ENCODE measurements at regions not wholly inside any gene's neighbourhood (a gene's known extent, or its start where the extent isn't known, plus 50 kb on each side); places are given as distances from the start of the nearest gene placed in this dataset.

DNA sequence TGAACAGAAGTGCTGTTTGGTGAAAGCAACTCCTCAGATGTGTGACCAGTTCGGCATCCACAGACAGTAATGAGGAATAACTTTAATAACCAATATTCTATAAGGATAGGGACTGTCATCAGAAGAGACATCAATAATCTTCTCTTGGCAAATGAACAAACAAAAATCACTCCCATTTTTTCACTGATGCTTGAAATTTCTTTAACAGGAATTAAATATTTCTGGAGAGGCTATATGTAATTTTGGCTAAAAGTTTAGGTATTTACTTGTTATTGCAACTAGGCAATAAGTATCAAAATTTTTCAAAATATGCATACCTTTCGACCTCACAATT lies 121.6 kb upstream of the EEA1 start:
- no peaks in the 10 kb centered on the region for H3K36me3 ChIP-seq (ENCODE audit: low read depth)
- no peak overlapping the region for H3K27ac ChIP-seq
- BruUV-seq (replicated peaks) = no TSS peak
- DNase-seq = no peak
- H3K9me3 ChIP-seq (ENCODE audit: insufficient read depth, low read depth) = no peaks in the 10 kb centered on the region
- no peaks in the 10 kb centered on the region for H4K20me1 ChIP-seq (ENCODE audit: insufficient read depth)
- intact Hi-C loops (cut with micrococcal nuclease; ENCODE audit: unreplicated experiment) = no loop called here
- no peak overlapping the region for H3K4me3 ChIP-seq
- POLR2A ChIA-PET (ENCODE audit: unreplicated experiment) = no interaction called here
- CTCF ChIA-PET = no interaction called here
- H3K4me2 ChIP-seq = peak overlapping the region; percentile 52
- H3F3A ChIP-seq (ENCODE audit: insufficient read depth, low read depth) = no peaks in the 10 kb centered on the region
- H3K27me3 ChIP-seq (ENCODE audit: insufficient read depth, low read depth) = no peaks in the 10 kb centered on the region
- TF ChIP-seq EZH2 (IDR thresholded peaks at IDR 0.05; ENCODE audit: low read depth) = no peak
- TF ChIP-seq, protein P1, sequence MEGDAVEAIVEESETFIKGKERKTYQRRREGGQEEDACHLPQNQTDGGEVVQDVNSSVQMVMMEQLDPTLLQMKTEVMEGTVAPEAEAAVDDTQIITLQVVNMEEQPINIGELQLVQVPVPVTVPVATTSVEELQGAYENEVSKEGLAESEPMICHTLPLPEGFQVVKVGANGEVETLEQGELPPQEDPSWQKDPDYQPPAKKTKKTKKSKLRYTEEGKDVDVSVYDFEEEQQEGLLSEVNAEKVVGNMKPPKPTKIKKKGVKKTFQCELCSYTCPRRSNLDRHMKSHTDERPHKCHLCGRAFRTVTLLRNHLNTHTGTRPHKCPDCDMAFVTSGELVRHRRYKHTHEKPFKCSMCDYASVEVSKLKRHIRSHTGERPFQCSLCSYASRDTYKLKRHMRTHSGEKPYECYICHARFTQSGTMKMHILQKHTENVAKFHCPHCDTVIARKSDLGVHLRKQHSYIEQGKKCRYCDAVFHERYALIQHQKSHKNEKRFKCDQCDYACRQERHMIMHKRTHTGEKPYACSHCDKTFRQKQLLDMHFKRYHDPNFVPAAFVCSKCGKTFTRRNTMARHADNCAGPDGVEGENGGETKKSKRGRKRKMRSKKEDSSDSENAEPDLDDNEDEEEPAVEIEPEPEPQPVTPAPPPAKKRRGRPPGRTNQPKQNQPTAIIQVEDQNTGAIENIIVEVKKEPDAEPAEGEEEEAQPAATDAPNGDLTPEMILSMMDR (conservative IDR thresholded peaks at IDR 0.05) = no peak
- H3K79me2 ChIP-seq (ENCODE audit: low read depth) = no peaks in the 10 kb centered on the region
- peaks cover 13% of the 10 kb centered on the region for H3K4me1 ChIP-seq (replicated peaks; ENCODE audit: insufficient read depth)
- no peak overlapping the region for H2AFZ ChIP-seq
- no peaks in the 10 kb centered on the region for H3K9me2 ChIP-seq (ENCODE audit: insufficient read depth)

GRCh38 chr12:93054021-93054420 lies 124.9 kb upstream of the EEA1 start:
- DNase-seq = no peak
- Histone ChIP-seq H3K4me1 (replicated peaks; ENCODE audit: insufficient read depth) (peaks cover 13% of the 10 kb centered on the region), H3K36me3 (ENCODE audit: low read depth) (no peaks in the 10 kb centered on the region), H3K9me2 (ENCODE audit: insufficient read depth) (no peaks in the 10 kb centered on the region), H4K20me1 (ENCODE audit: insufficient read depth) (no peaks in the 10 kb centered on the region), H3K27ac (no peak overlapping the region), H3K79me2 (ENCODE audit: low read depth) (no peaks in the 10 kb centered on the region), H3K9me3 (ENCODE audit: insufficient read depth, low read depth) (no peaks in the 10 kb centered on the region), H2AFZ (no peak overlapping the region), H3K27me3 (ENCODE audit: insufficient read depth, low read depth) (no peaks in the 10 kb centered on the region), H3K4me3 (no peak overlapping the region), H3K4me2 (no peak overlapping the region), H3F3A (ENCODE audit: insufficient read depth, low read depth) (no peaks in the 10 kb centered on the region)
- intact Hi-C loops (cut with micrococcal nuclease; ENCODE audit: unreplicated experiment) = no loop called here
- no peak for TF ChIP-seq EZH2 (IDR thresholded peaks at IDR 0.05; ENCODE audit: low read depth)
- TF ChIP-seq, protein P1 (conservative IDR thresholded peaks at IDR 0.05) = no peak
- BruUV-seq (replicated peaks) = no TSS peak
- CTCF ChIA-PET = no interaction called here
- POLR2A ChIA-PET (ENCODE audit: unreplicated experiment) = no interaction called here

GRCh38 chr12:93055221-93055620 lies 126.1 kb upstream of the EEA1 start:
- Histone ChIP-seq H3K27ac (no peak overlapping the region), H3K36me3 (ENCODE audit: low read depth) (no peaks in the 10 kb centered on the region), H3F3A (ENCODE audit: insufficient read depth, low read depth) (no peaks in the 10 kb centered on the region), H3K27me3 (ENCODE audit: insufficient read depth, low read depth) (no peaks in the 10 kb centered on the region), H3K4me2 (no peak overlapping the region), H3K9me2 (ENCODE audit: insufficient read depth) (no peaks in the 10 kb centered on the region), H3K4me3 (no peak overlapping the region), H4K20me1 (ENCODE audit: insufficient read depth) (no peaks in the 10 kb centered on the region), H3K4me1 (replicated peaks; ENCODE audit: insufficient read depth) (peaks cover 9% of the 10 kb centered on the region), H3K79me2 (ENCODE audit: low read depth) (no peaks in the 10 kb centered on the region), H3K9me3 (ENCODE audit: insufficient read depth, low read depth) (no peaks in the 10 kb centered on the region), H2AFZ (no peak overlapping the region)
- TF ChIP-seq, protein P1 (conservative IDR thresholded peaks at IDR 0.05) = no peak
- TF ChIP-seq EZH2 (IDR thresholded peaks at IDR 0.05; ENCODE audit: low read depth) = no peak
- CTCF ChIA-PET = no interaction called here
- BruUV-seq (replicated peaks) = no TSS peak
- intact Hi-C loops (cut with micrococcal nuclease; ENCODE audit: unreplicated experiment) = no loop called here
- POLR2A ChIA-PET (ENCODE audit: unreplicated experiment) = no interaction called here
- DNase-seq = no peak
